ENCODE measurements at regions not wholly inside any gene's neighbourhood (a gene's known extent, or its start where the extent isn't known, plus 50 kb on each side); places are given as distances from the start of the nearest gene placed in this dataset.
"Not testable (repeated sequence)": the region's sequence is repeated elsewhere in the genome, so short reads cannot be mapped to it uniquely, and the experiment has no call there.

- DNase-seq (ENCODE audit: low spot score): no peak
- Histone ChIP-seq H3K9ac (ENCODE audit: low read depth in 1 of 2, low read length in 2 of 2) (no peak overlapping the region), H3K4me1 (ENCODE audit: control insufficient read depth in 4 of 4, insufficient read depth in 4 of 4, low read length in 3 of 4) (no peaks in the 10 kb centered on the region), H3K4me3 (ENCODE audit: low read depth in 1 of 3, low read length in 3 of 3) (no peak overlapping the region), H3K36me3 (ENCODE audit: control insufficient read depth in 4 of 4, insufficient read depth in 3 of 4, low read depth in 1 of 4, low read length in 3 of 4) (no peaks in the 10 kb centered on the region), H3K9me3 (ENCODE audit: control insufficient read depth in 4 of 4, low read length in 3 of 4) (peaks cover 0 to 3% (median 2%) of the 10 kb centered on the region in 4 donors), H3K27ac (ENCODE audit: low read depth in 1 of 2, low read length in 2 of 2) (no peak overlapping the region), H3K27me3 (ENCODE audit: control insufficient read depth in 4 of 4, insufficient read depth in 4 of 4, low read length in 3 of 4) (no peaks in the 10 kb centered on the region)
- WGBS: 96% methylated on average over 4 of the region's 4 CpGs
- TF ChIP-seq FOXA1 (IDR thresholded peaks at IDR 0.05): no peak
- TF ChIP-seq NR2F2 (IDR thresholded peaks at IDR 0.05): no peak
- no peak for TF ChIP-seq HNF4G (IDR thresholded peaks at IDR 0.05)
- TF ChIP-seq GABPA (IDR thresholded peaks at IDR 0.05 in 1 of 2, conservative IDR thresholded peaks at IDR 0.05 in 1 of 2): no peak
- TF ChIP-seq RAD21 (IDR thresholded peaks at IDR 0.05): no peak
- TF ChIP-seq FOXA2 (IDR thresholded peaks at IDR 0.05): no peak
- TF ChIP-seq HNF4A (conservative IDR thresholded peaks at IDR 0.05): no peak
- TF ChIP-seq JUND (IDR thresholded peaks at IDR 0.05): no peak
- TF ChIP-seq MAX (IDR thresholded peaks at IDR 0.05): no peak
- no peak for TF ChIP-seq ATF3 (IDR thresholded peaks at IDR 0.05)
- TF ChIP-seq EGR1 (IDR thresholded peaks at IDR 0.05; ENCODE audit: low read depth in 2 of 2): no peak
- TF ChIP-seq ZBTB33 (IDR thresholded peaks at IDR 0.05): no peak
- TF ChIP-seq TAF1 (conservative IDR thresholded peaks at IDR 0.05): no peak
- TF ChIP-seq RXRA (IDR thresholded peaks at IDR 0.05): no peak
- no peak for TF ChIP-seq REST (IDR thresholded peaks at IDR 0.05)
- no peak for TF ChIP-seq CTCF (IDR thresholded peaks at IDR 0.05; ENCODE audit: low read depth, low read length, missing input control)
- no peak for TF ChIP-seq SP1 (IDR thresholded peaks at IDR 0.05)
- no peak for TF ChIP-seq YY1 (IDR thresholded peaks at IDR 0.05)
Measured at GRCh38 chr6:144690666-144691065, 405.5 kb downstream of the UTRN start.

GRCh38 chr6:144692050-144692449, 406.9 kb downstream of the UTRN start:
- not testable (repeated sequence) for DNase-seq (ENCODE audit: low spot score); H3K9ac ChIP-seq (ENCODE audit: low read depth in 1 of 2, low read length in 2 of 2); H3K4me3 ChIP-seq (ENCODE audit: low read depth in 1 of 3, low read length in 3 of 3); H3K9me3 ChIP-seq (ENCODE audit: control insufficient read depth in 4 of 4, low read length in 3 of 4); H3K36me3 ChIP-seq (ENCODE audit: control insufficient read depth in 4 of 4, insufficient read depth in 3 of 4, low read depth in 1 of 4, low read length in 3 of 4); H3K27ac ChIP-seq (ENCODE audit: low read depth in 1 of 2, low read length in 2 of 2); H3K27me3 ChIP-seq (ENCODE audit: control insufficient read depth in 4 of 4, insufficient read depth in 4 of 4, low read length in 3 of 4); H3K4me1 ChIP-seq (ENCODE audit: control insufficient read depth in 4 of 4, insufficient read depth in 4 of 4, low read length in 3 of 4)
- 96% methylated on average over 1 of the region's 1 CpG for WGBS

All from liver (tissue), 8 donors.